Stimulated activated CD4-positive, alpha-beta T cell treated with anti-CD3 and anti-CD28 coated beads, Interleukin-15, amount 100 ng/mL, for 48 hours (primary cell): ENCODE measurements at regions not wholly inside any gene's neighbourhood (a gene's known extent, or its start where the extent isn't known, plus 50 kb on each side); places are given as distances from the start of the nearest gene placed in this dataset.
"Not testable (repeated sequence)": the region's sequence is repeated elsewhere in the genome, so short reads cannot be mapped to it uniquely, and the experiment has no call there.

ENCODE experiments used
- DNase-seq, 2 donors: peaks; one replicate each; pipeline ENCODE4 v3.0.0-alpha.2; 2020; ENCODE audit warnings: low read depth in 2 of 2

- no peak for DNase-seq
These were observed 133.5 kb upstream of the KRAS start for GRCh38 chr12:25384038-25384892.

- DNase-seq = no peak
These were observed 131.8 kb upstream of the KRAS start for GRCh38 chr12:25382311-25383106.

DNA sequence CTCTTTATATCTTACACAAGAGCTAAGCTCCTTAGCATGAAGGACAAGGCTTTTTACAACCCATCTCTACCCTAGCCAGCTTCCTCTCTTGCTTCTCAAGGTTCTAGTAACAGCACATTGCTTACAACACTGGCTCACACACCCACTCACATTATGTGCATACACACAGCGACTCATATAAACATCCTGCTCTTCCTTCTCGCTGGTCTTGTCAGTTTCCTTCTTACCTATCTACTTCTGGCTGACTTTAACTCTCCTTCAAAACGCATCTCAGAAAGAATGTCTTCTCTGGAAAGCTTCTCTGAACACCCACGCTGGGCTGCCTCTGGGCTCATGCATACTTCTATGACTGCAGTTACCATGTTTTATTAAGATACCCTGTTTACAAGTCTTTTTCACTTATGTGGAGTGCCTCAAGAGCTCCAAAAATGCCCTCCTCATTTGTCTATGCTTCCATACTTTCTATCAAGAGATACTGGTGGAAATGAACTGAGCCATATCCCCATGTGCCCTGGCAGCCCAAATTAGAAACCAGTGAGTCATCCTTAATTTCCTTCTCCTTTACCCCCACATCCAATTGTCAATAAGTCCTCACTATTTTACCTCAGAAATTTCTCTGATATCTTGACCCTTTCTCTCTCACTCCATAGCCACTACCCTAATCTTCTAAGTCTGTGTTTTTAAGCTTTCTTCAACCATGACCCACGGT is 126.9 kb upstream of the KRAS start:
- DNase-seq = peak; percentile 19 to 26

- DNase-seq = no peak
These were observed 126.3 kb upstream of the KRAS start for GRCh38 chr12:25376985-25377384.

DNA sequence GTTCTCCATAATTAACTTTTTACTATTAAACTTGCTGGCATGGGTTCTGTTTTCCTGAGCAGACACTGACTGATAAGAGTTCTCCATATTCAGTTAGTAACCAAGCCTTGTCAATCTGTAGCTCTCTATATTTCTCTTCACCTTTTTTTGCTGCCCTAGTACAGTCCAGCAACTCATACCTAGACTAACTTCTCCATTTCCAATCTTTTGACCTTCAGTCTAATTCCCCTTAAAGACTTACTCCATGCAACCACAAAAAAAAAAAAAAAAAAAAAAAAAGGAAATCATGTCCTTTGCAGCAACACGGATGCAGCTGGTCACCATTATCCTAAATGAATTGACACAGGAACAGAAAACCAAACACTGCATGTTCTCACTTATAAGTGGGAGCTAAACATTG is 125.7 kb upstream of the KRAS start:
- no peak for DNase-seq

- DNase-seq = no peak
These were observed 122.5 kb upstream of the KRAS start for GRCh38 chr12:25372969-25373817.

GRCh38 chr12:25372002-25372401 is 121.3 kb upstream of the KRAS start:
- no peak for DNase-seq

DNA sequence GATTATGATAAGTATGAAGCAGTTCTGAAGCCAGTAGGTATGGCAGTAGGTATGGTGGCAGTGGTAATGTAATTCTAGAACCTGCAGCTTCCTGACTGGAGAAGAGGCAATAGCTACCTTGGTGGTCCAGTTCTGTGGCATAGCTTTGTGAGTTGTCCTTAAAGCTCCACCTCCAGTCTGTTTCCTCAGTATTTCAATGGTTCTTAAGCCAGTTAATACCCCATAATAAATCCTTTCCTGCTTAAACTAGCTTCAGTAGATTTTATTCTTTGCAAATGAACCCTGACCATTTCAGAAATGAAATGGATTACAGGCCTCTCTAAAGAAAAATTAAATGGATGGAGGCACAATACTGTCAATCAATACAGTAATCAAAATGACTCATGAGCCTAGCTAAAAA is 117.8 kb upstream of the KRAS start:
- DNase-seq = no peak

DNA sequence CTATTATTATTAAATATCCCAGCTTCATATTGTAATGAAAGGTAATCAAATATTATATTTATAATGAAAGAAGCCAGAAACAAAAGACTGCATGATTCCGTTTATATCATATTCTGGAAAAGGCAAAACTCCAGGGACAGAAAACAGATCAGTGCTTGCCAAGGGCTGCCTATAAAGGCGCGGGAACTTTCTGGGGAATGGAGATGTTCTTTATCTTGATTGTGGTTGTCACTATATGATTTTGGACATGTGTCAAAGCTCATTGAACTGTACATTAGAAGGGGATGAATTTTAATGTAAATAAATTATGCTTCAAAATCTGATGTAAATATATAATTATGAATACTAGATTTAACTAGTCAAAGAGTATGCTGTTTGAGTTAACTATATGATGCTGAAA is 115.4 kb upstream of the KRAS start:
- no peak for DNase-seq

- DNase-seq = no peak
These were observed 114.6 kb upstream of the KRAS start for GRCh38 chr12:25365340-25365730.

- DNase-seq = peak; percentile 30 to 56
These were observed 114.0 kb upstream of the KRAS start for GRCh38 chr12:25364529-25365339.

DNA sequence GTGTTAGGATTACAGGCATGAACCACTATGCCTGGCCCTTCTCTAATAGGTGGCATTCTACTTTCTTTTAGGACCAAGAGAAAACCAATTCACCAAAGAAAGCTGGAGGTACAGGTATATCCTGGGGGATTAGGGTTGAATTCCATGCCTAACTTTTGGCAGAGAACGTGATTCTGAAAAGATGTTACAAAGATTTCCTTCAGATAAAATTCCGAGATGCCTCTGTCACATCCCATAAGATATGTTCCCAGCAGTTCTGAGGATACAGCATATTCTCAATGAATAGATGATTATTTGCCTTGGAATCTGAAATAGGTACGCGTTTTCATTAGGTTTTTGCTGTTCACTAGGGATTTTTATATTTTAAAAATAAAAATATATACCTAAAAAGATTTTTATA is 111.9 kb upstream of the KRAS start:
- DNase-seq = no peak

- no peak for DNase-seq
These were observed 110.8 kb upstream of the KRAS start for GRCh38 chr12:25361511-25361910.

- DNase-seq = no peak
These were observed 106.9 kb upstream of the KRAS start for GRCh38 chr12:25357595-25357994.

- DNase-seq = not testable (repeated sequence)
These were observed 102.2 kb upstream of the KRAS start for GRCh38 chr12:25352942-25353341.

- DNase-seq = no peak
These were observed 101.6 kb upstream of the KRAS start for GRCh38 chr12:25352083-25352918.

DNA sequence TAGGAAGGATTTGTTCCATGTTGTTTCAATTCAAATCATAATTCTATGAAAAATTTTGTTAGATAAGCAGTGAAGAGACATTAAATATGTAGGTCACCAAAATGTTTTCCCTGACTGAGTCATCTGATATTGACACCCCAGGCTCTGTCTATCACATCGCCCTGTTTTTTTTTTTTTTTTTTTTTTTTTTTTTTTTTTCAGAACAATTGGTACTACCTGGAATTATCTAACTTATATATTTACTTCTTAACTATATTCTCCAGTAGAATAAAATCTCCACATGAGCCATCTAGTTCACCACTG is 97.8 kb upstream of the KRAS start:
- no peak for DNase-seq

GRCh38 chr12:25347716-25348592 is 97.2 kb upstream of the KRAS start:
- DNase-seq = no peak

GRCh38 chr12:25341877-25342276 is 91.1 kb upstream of the KRAS start:
- not testable (repeated sequence) for DNase-seq
